D341Med (cell line): ENCODE measurements at regions not wholly inside any gene's neighbourhood (a gene's known extent, or its start where the extent isn't known, plus 50 kb on each side); places are given as distances from the start of the nearest gene placed in this dataset.

Source experiments
- DNase-seq: peaks from one replicate; pipeline ENCODE4 v3.0.0; 2012; ENCODE audit warnings: low spot score

- DNase-seq: no peak
These were observed 1470.6 kb upstream of the PABPC4L start for GRCh38 chr4:135672202-135672601.

- no peak for DNase-seq
These were observed 1469.0 kb upstream of the PABPC4L start for GRCh38 chr4:135670548-135670947.
